SK-MEL-5 (cell line): ENCODE measurements at regions not wholly inside any gene's neighbourhood (a gene's known extent, or its start where the extent isn't known, plus 50 kb on each side); places are given as distances from the start of the nearest gene placed in this dataset.
A peak's percentile ranks its signal among the peaks of the same experiment; 100 is the strongest.

Experiments
- DNase-seq: peaks from one replicate; pipeline ENCODE4 v3.0.0-alpha.2; 2016; ENCODE audit warnings: low read depth, low spot score
- in situ Hi-C: cut with HindIII; loops from 2 replicates; pipeline ENCODE4 v1.10.0; 2016; ENCODE audit warnings: low sequenced_read_pairs, high pct_unique_total_duplicates, low pct_unique_long_range_greater_than_20kb

DNA sequence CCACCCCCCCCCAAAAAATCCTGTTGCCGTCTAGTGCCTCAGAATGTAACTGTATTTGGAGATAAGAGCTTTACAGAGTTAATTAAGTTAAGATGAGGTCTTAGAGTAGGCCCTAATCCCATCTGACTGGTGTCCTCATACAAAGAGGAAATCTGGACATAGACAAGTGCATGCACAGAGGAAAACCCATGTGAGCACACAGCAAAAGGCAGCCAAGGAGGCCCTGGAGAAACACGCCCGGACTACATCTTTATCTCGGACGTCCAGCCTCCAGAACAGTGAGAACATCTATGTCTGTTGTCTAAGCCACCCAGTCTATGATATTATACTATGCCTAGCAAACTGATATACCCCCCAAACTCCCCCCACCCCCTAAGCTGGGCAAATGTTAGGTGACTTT lies 193.8 kb downstream of the KATNAL1 start:
- in situ Hi-C loops: loop anchor here (25.0 kb wide), 1 partner anchor 276 kb away; no protein-coding TSS in a partner anchor
- DNase-seq: peak; percentile 56

DNA sequence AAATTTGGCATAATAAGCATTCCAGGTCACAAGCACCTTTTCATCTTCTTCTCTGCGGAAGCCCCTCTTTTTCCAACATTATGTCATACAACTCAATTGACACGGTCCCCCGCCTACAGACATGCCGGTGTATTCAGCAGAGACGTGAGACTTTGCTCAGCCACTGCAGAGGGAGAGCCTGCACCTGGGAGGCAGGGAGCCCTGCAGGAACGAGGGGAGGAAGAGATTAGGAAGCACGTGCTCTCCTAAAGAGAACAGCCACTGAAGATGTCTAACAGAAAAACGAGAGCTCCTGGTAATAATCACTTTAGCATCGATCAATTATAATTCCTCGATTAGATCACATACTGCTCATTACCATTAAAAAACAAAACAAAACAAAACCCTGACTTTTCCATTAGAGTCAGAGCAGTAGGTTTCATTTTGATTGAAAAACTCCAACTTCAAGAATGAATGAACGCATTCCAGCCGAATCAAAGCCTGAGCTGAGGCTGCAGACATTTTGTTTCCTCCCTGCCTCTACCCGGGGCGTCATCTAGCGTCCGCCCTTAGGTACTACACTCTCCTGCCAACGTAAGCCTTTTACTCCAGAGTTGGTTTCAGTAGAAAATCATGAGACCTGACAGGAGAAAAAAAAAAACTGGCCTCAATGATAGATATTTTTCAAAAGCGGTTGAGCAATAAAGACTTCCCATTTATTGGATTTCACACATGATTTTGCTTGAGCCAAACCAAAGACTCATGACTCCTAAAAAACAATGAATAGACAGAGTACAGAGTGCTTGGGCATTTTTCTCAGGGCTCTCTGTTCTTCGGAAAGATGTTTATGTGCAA lies 194.5 kb downstream of the KATNAL1 start:
- DNase-seq: peak; percentile 99
- in situ Hi-C loops: loop anchor here (25.0 kb wide), 1 partner anchor 276 kb away; no protein-coding TSS in a partner anchor

DNA sequence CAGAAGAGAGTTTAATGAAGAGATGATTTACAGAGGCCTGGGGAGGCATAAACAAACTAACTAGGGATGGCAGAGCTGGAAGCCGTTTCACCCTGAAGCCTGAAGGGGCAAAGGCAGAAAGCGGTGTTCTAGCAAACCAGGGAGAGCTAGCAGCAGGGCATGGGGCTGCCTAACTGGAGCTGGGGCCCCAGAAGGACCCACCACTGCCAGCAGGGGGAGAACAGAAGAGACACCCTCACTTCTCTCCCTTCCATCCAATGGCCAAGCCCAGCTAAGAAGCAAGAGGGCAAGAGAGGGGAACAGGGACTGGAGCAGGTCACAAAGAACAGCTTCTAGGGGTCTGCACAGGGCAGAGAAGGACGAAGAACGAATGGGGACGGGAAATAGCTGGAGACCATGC lies 195.5 kb downstream of the KATNAL1 start:
- DNase-seq: peak; percentile 58
- in situ Hi-C loops: loop anchor here (25.0 kb wide), 1 partner anchor 275 kb away; no protein-coding TSS in a partner anchor

DNA sequence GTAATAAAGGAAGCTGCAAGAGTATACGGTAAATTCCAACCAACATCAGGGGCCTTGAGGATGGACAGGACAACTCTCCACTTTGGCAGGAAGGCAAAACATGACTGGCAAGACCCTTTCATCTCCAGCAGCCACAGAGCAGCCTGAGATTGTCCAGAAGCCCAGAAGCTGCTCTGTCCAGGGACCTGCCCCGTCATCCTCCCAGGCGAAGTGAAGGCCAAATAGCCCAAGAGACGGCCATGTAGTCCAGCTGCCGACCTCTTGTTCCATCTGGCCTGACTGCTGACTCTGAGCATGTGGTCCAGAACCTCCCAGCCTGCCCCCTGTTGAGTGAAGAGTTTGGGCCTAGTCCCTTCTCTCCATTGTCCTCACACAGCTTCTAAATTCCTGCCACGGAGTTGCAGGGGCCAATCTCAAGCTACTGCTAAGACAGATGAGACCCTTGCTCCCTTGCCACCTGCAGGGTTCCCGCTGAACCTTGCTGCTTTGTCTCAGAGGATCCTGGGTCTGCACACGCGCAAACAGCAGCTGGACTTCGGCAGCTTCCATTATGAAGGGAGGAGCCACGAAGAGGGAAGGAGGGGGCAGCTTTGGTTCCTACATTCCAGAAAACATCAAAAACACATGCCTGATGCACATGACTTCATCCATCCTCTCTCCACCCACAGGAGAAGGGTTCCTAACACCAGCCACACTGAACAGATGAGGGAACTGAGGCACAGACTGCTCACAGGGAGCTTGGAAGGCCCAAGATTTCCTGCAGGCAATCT lies 196.9 kb downstream of the KATNAL1 start:
- DNase-seq: no peak
- in situ Hi-C loops: loop anchor here (25.0 kb wide), 1 partner anchor 273 kb away; no protein-coding TSS in a partner anchor

DNA sequence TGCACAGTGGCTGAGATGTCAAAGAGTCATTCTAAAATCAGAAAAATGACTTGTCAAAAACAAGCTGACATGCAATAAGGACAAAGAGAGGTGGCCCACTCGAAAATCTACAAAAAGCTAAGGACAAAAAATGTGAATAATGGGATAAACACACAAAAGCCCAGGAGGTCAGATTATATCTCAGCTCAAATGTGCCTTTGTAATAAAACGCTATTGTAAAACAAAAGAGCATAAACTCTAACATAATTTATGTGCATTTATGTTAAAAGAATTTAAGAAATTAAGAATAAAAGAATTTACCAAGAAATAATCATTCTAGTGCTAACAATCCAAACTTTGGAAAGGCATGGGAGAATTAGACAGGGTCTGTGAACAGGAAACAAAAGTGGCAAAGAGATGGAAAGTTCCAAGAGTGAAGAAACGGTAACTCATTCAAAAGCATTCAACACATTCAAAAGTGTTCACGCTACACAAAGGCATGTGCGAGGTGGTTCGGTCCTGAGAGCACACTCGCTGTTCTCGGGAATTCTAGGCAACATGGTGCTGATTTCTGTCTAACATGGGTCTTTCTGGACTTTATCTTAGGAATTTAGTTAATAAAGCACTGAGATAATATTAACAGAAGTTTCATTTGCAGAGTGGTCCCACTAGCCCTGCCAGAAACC lies 197.7 kb downstream of the KATNAL1 start:
- in situ Hi-C loops: loop anchor here (25.0 kb wide), 1 partner anchor 272 kb away; no protein-coding TSS in a partner anchor
- DNase-seq: no peak

DNA sequence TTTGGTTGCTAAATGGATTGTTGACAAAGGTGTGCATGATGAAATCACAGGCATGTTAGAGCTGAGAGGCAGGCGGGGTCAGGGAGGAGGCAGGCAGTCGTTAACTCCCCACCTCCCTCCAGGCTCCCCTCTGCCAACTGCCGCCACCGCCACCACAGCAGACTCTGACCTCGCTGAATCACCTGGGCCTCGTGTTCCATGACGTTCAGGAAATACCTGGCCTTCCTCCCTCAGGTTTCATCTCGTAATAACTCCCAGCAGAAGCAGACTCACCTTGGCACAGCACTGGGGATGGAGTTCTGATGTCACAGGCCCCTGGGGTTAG lies 198.5 kb downstream of the KATNAL1 start:
- in situ Hi-C loops: loop anchor here (25.0 kb wide), 1 partner anchor 272 kb away; no protein-coding TSS in a partner anchor
- DNase-seq: no peak

DNA sequence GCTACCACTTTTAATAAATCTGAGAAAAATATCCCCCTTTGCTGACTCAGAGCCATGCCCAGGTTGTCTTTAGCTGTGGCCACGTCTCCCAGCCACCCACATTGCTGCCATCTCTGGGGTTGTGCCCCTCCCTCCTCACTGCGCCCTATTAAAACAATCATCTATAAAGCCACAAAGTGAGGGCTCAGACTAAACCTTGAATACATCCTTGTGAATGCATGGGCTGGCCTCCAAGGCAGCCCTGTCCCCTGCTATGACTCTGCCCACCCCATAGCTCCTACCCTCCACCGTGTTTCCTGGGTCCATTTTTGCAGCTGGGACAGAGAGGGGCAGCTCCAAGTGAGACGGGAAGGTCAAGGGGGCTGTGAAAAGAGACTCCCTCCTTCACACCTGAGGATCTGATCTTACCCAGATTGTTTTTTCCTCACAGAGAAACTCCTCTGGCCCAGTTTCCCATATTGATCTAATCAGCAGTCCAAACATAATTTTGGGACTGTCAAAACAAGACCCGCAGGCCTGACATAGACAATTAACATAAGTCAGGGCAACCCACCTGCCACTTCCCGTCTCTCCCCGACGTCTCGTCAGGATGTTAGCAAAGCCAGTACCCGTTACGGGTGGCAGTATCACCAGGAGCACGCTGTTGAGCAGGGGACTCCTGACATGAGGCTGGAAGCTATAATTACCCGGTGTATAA lies 199.0 kb downstream of the KATNAL1 start:
- no peak for DNase-seq
- in situ Hi-C loops: loop anchor here (25.0 kb wide), 1 partner anchor 271 kb away; no protein-coding TSS in a partner anchor

DNA sequence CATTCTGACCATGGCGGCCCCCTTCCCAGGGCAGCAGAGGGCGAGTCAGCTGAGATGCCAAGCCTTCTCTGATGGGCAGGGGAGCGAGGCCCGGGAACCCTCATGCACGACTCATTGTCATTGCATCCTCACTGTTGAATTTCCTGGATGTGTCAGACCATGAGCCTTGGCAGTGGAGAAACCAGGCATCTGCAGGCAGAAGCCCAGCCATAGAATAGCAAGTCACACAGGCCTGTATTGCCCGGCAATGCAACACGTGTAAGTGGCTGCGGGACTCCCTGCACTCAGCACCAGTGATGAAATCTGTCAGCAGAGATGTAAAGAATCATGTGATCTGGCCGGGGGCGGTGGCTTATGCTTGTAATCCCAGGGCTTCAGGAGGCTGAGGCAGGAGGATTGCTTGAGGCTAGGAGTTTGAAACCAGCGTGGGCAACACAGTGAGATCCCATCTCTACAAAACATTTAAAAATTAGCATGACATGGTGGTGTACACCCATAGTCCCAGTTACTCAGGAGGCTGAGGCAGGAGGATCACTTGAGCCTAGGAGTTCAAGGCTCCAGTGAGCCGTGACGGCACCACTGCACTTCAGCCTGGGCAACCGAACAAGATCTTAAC lies 199.7 kb downstream of the KATNAL1 start:
- in situ Hi-C loops: loop anchor here (25.0 kb wide), 1 partner anchor 270 kb away; no protein-coding TSS in a partner anchor

DNA sequence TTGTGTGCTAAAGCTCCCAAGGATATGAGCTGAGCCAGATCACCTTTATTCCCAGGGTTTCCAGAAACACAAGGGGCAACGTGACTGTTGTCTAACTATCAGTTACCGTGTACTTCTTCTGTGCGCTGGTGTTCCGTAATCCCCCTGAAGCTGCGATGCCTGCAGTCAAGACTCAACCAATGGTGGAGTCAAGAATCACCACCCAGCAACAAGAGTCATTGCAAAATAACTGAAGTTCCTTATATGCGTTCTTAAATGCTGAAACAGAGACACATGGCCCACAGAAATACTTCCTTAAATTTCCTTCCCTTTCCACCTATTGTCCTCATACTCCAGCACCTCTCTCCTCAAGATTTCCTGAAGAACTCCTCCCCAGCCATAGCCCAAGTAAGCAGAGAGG lies 200.2 kb downstream of the KATNAL1 start:
- no peak for DNase-seq
- in situ Hi-C loops: loop anchor here (25.0 kb wide), 1 partner anchor 270 kb away; no protein-coding TSS in a partner anchor

More for the DNA sequence above, 199.7 kb downstream of the KATNAL1 start:
- no peak for DNase-seq

DNA sequence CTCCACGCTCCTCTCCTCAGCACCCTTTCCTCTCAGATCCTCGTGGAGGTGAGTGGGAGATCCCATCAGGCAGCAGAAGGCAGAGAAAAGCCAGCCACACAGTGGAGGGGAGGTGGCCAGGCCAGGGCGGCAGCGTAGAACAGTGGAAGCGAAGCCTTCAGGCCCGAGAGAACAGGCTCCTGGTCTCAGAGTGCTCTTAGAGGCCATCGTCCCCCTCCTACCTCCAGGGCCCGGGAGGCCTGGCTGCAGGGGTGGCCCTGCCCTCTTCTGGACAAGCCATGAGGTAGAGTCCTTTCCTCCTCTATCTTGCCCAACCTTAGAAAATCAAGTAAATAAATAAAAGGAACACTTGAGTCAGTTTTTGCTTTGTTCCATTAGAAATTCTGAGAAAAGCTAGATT lies 202.0 kb downstream of the KATNAL1 start:
- in situ Hi-C loops: loop anchor here (25.0 kb wide), 1 partner anchor 268 kb away; no protein-coding TSS in a partner anchor
- peak; percentile 70 for DNase-seq

DNA sequence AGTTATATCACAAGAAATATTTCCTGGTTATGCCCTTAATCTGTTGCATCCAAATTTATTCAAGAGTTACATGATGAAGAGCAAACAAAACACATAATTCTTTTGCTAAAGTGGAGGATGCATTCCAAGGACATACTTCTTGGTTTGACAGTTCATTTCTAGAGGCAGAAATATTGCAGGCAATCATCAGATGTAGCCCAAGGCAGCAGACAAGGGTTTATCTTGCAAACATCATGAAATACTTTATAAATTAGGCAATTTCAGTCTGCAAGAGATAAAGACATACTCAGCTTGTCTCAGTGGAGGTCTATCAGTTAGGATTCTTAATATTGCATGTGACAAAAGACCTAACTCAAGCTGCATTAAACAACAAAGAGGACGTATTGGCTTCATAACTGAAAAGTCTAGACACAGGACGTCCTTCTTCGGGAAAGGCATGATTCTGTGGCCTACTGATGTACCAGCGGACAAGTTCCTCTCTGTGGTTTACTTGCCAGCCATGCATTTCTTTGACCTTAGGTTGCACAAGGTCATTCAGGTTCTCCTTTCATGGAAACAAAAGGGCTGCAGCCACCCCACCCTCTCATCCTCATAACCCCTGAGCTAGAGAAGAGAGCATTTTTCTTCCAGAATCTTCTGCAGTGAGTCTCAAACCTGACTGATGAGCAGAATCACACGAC lies 204.1 kb downstream of the KATNAL1 start:
- no peak for DNase-seq
- in situ Hi-C loops: loop anchor here (25.0 kb wide), 1 partner anchor 266 kb away; no protein-coding TSS in a partner anchor

DNA sequence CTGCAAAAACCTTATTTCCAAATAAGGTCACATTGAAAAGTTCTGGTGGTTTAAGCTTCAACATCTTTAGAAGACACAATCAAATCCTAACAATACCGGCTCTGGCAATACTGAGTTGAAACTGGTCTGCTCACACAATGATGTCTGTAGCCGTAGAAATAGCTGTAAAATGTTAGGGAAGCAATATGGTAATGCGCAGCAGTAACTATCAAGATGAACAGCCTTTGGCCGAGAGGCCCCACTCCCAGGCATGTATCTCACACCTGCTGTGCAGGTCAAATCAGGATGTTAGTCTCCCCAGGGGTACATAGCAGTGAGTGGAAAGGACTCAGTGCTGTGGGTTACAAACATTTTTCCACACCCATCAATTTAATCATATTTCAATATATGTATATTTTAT lies 207.1 kb downstream of the KATNAL1 start:
- in situ Hi-C loops: loop anchor here (25.0 kb wide), 1 partner anchor 263 kb away; no protein-coding TSS in a partner anchor
- no peak for DNase-seq

DNA sequence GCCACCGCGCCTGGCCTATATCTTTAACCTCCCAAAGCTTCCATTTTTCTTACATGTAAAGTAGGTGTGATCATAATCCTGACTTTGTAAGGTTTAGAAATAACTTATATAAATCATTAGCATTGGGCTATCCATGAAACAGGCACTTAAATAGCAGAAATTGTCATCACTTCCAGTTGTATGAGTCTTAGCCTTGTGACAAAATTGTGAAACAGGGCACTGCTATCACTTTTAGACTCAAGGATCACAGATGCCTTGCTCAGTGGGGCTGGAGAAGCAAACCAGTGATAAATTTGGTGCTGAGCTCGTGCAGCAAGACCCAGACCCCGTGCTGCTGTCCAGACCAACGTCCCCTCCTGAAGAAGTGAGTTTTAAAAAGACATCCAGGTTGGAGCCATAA lies 209.7 kb downstream of the KATNAL1 start:
- in situ Hi-C loops: no loop called here
- no peak for DNase-seq

DNA sequence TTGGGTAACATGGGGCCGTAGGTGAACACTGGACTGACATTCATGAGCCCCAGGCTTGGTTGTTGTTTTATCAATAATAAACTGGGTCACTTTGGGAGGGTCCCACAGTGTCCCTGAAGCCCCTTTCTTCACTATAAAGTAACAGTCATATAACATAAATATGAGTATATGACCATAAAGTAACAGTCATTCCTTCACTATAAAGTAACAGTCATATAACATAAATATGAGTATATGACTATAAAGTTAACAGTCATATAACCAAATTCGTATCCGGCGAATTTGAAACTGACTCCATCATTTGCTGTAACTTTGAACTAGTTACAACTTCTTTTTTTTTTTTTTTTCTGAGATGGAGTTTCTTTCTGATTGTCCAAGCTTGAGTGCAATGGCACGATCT lies 210.3 kb downstream of the KATNAL1 start:
- in situ Hi-C loops: no loop called here
- DNase-seq: no peak

DNA sequence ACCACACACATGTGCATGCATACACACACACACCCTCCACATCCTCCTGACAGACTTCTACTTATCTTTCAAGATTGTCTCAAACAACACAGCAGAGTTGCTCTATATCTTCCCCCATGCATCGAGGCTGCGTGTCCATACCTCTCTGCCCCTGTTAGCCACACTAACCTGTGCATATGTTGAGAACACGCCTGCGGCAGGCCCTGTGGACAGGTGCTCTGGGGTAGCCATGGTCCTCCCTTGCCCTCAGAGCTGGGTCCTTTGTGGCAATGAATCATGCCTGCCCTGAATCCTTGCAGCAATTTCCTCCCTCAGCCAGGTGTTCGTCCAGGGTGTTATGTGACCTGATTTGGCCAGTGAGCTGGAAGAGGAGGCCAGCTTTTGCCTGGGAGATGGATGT lies 213.3 kb downstream of the KATNAL1 start:
- DNase-seq: no peak
- in situ Hi-C loops: no loop called here

DNA sequence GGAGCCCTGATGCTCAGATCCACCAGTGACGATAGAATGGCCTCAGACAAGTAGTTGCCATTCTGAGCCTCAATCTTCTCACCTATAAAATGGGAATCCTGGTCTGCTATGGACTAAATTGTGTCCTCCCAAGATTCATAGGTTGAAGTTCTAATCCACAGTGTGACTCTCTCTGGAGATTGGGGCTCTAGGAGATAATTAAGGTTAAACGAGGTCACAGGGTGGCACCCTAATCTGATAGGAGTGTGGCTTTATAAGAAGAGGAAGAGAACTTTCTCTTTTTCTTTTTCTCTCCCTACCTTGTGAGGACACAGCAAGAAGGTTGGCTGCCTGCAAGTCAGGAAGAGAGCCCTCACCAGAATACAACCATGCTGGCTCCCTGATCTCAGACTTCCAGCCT lies 214.1 kb downstream of the KATNAL1 start:
- DNase-seq: no peak
- in situ Hi-C loops: no loop called here
